Testis (tissue), 2 donors: ENCODE measurements at regions not wholly inside any gene's neighbourhood (a gene's known extent, or its start where the extent isn't known, plus 50 kb on each side); places are given as distances from the start of the nearest gene placed in this dataset.

Experiments used
- POLR2A ChIP-seq: fragments of 450-650 bp; IDR thresholded peaks from one replicate; pipeline ENCODE4 v1.6.1; 2017; ENCODE audit warnings: antibody characterized with exemption, mild to moderate bottlenecking, moderate library complexity
- TF ChIP-seq, protein P1 (sequence below), 3 experiments: fragments of 450-650 bp in 2 of 3; fragments of 200-600 bp in 1 of 3; sonication (generic) in 1 of 3; IDR thresholded peaks; one replicate each; pipeline ENCODE4 v1.5.1; 2016 to 2019; ENCODE audit warnings: antibody characterized with exemption in 3 of 3, mild to moderate bottlenecking in 2 of 3, moderate library complexity in 1 of 3

- no peak for TF ChIP-seq POLR2A
- TF ChIP-seq, protein P1, sequence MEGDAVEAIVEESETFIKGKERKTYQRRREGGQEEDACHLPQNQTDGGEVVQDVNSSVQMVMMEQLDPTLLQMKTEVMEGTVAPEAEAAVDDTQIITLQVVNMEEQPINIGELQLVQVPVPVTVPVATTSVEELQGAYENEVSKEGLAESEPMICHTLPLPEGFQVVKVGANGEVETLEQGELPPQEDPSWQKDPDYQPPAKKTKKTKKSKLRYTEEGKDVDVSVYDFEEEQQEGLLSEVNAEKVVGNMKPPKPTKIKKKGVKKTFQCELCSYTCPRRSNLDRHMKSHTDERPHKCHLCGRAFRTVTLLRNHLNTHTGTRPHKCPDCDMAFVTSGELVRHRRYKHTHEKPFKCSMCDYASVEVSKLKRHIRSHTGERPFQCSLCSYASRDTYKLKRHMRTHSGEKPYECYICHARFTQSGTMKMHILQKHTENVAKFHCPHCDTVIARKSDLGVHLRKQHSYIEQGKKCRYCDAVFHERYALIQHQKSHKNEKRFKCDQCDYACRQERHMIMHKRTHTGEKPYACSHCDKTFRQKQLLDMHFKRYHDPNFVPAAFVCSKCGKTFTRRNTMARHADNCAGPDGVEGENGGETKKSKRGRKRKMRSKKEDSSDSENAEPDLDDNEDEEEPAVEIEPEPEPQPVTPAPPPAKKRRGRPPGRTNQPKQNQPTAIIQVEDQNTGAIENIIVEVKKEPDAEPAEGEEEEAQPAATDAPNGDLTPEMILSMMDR (IDR thresholded peaks at IDR 0.05) = no peak
Measured at GRCh38 chr3:117914540-117915100, 1120.0 kb downstream of the IGSF11 start.
